Hepatocyte (in vitro differentiated cells): ENCODE measurements at regions not wholly inside any gene's neighbourhood (a gene's known extent, or its start where the extent isn't known, plus 50 kb on each side); places are given as distances from the start of the nearest gene placed in this dataset.

Source experiments
- DNase-seq: peaks from one replicate; pipeline ENCODE4 v3.0.0-alpha.2; 2016; ENCODE audit warnings: low spot score
- H2AFZ ChIP-seq: fragments of 200-600 bp; sonication (generic); 2 replicates; pipeline ENCODE4 v1.6.0; 2016; ENCODE audit warnings: antibody characterized with exemption, mild to moderate bottlenecking
- H3K27ac ChIP-seq: fragments of 200-600 bp; sonication (generic); 2 replicates; pipeline ENCODE4 v1.5.1; 2016; ENCODE audit warnings: mild to moderate bottlenecking
- H3K27me3 ChIP-seq: fragments of 200-600 bp; sonication (generic); 2 replicates; pipeline ENCODE4 v1.6.1; 2016
- H3K36me3 ChIP-seq: fragments of 200-600 bp; sonication (generic); replicated peaks from 2 replicates; pipeline ENCODE4 v1.5.1; 2016; ENCODE audit warnings: low read depth; ENCODE audit not compliant: insufficient read depth
- H3K4me1 ChIP-seq: fragments of 200-600 bp; sonication (generic); 2 replicates; pipeline ENCODE4 v1.5.1; 2016; ENCODE audit warnings: mild to moderate bottlenecking, moderate library complexity; ENCODE audit not compliant: insufficient read depth
- H3K4me2 ChIP-seq: fragments of 200-600 bp; sonication (generic); 2 replicates; pipeline ENCODE4 v1.6.0; 2016
- H3K4me3 ChIP-seq: fragments of 200-600 bp; sonication (generic); 2 replicates; pipeline ENCODE4 v1.5.1; 2016; ENCODE audit warnings: mild to moderate bottlenecking
- H3K79me2 ChIP-seq: fragments of 200-600 bp; sonication (generic); 2 replicates; pipeline ENCODE4 v1.6.0; 2017; ENCODE audit warnings: mild to moderate bottlenecking
- H3K9me2 ChIP-seq: fragments of 200-600 bp; sonication (generic); replicated peaks from 2 replicates; pipeline ENCODE4 v1.6.0; 2017; ENCODE audit warnings: mild to moderate bottlenecking; ENCODE audit not compliant: insufficient read depth
- H3K9me3 ChIP-seq: fragments of 200-600 bp; sonication (generic); 2 replicates; pipeline ENCODE4 v1.5.1; 2016; ENCODE audit warnings: low read depth, mild to moderate bottlenecking
- H4K20me1 ChIP-seq: fragments of 200-600 bp; sonication (generic); 2 replicates; pipeline ENCODE4 v1.6.0; 2016; ENCODE audit warnings: mild to moderate bottlenecking; ENCODE audit not compliant: insufficient read depth, poor library complexity, severe bottlenecking
- EZH2 ChIP-seq: fragments of 200-600 bp; sonication (generic); IDR thresholded peaks from 2 replicates; pipeline ENCODE4 v1.6.1; 2016; ENCODE audit warnings: antibody characterized with exemption, mild to moderate bottlenecking, borderline replicate concordance
- EZH2phosphoT487 ChIP-seq: fragments of 200-600 bp; sonication (generic); IDR thresholded peaks from one replicate; pipeline ENCODE4 v1.6.1; 2018; ENCODE audit warnings: antibody characterized with exemption, mild to moderate bottlenecking, low read depth, moderate library complexity; ENCODE audit not compliant: unreplicated experiment, severe bottlenecking
- WGBS: methylation state at CpG from one replicate; pipeline ENCODE4 v1.1.6; 2016; ENCODE audit warnings: low lambda C conversion rate; ENCODE audit errors: missing lambda C conversion rate; 5-methylcytosine and 5-hydroxymethylcytosine counted together
- TF ChIP-seq, protein P1 (sequence below): fragments of 200-600 bp; sonication (generic); IDR thresholded peaks from 2 replicates; pipeline ENCODE4 v1.5.1; 2016; ENCODE audit warnings: antibody characterized with exemption, mild to moderate bottlenecking; ENCODE audit not compliant: poor library complexity

DNA sequence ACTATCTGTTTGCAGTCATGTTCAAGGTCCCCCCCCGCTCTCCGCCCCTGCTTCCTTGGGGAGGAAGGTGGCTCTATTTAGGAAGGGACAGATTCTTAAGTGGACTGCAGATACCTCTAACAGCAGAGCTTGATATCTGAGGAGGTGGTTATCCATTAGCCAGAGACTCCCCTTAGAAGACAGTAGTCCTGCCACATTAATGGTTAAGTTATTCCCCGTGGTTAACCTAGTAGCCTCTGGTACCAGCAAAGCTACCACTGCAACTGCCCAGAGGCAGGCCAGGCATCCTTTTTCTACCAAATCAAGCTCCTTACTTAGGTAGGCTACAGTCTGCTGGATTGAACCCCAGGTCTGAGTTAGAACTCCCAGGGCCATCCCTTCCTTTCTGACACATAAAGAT lies 162.1 kb upstream of the AVPR1A start:
- Histone ChIP-seq H2AFZ (no peak overlapping the region), H3K27me3 (no peaks in the 10 kb centered on the region), H3K79me2 (no peaks in the 10 kb centered on the region), H3K4me2 (no peak overlapping the region), H4K20me1 (no peaks in the 10 kb centered on the region), H3K9me3 (no peaks in the 10 kb centered on the region), H3K36me3 (no peaks in the 10 kb centered on the region), H3K4me1 (no peaks in the 10 kb centered on the region), H3K4me3 (no peak overlapping the region), H3K9me2 (no peaks in the 10 kb centered on the region), H3K27ac (no peak overlapping the region)
- no peak for TF ChIP-seq EZH2phosphoT487
- TF ChIP-seq, protein P1, sequence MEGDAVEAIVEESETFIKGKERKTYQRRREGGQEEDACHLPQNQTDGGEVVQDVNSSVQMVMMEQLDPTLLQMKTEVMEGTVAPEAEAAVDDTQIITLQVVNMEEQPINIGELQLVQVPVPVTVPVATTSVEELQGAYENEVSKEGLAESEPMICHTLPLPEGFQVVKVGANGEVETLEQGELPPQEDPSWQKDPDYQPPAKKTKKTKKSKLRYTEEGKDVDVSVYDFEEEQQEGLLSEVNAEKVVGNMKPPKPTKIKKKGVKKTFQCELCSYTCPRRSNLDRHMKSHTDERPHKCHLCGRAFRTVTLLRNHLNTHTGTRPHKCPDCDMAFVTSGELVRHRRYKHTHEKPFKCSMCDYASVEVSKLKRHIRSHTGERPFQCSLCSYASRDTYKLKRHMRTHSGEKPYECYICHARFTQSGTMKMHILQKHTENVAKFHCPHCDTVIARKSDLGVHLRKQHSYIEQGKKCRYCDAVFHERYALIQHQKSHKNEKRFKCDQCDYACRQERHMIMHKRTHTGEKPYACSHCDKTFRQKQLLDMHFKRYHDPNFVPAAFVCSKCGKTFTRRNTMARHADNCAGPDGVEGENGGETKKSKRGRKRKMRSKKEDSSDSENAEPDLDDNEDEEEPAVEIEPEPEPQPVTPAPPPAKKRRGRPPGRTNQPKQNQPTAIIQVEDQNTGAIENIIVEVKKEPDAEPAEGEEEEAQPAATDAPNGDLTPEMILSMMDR: no peak
- 68% methylated on average over 3 of the region's 3 CpGs for WGBS
- no peak for DNase-seq

- no peaks in the 10 kb centered on the region for H4K20me1 ChIP-seq
- no peak overlapping the region for H3K27ac ChIP-seq
- TF ChIP-seq EZH2 (no peak), EZH2phosphoT487 (no peak)
- TF ChIP-seq, protein P1: no peak
- H3K79me2 ChIP-seq: no peaks in the 10 kb centered on the region
- H3K27me3 ChIP-seq: no peaks in the 10 kb centered on the region
- no peak overlapping the region for H3K4me3 ChIP-seq
- no peak overlapping the region for H3K4me2 ChIP-seq
- no peaks in the 10 kb centered on the region for H3K9me3 ChIP-seq
- no peaks in the 10 kb centered on the region for H3K4me1 ChIP-seq
- no peak for DNase-seq
- 71% methylated on average over 3 of the region's 3 CpGs for WGBS
- no peaks in the 10 kb centered on the region for H3K36me3 ChIP-seq
- H2AFZ ChIP-seq: no peak overlapping the region
- H3K9me2 ChIP-seq: no peaks in the 10 kb centered on the region
Observed at GRCh38 chr12:63308671-63309070, 157.7 kb upstream of the AVPR1A start.

- Histone ChIP-seq H2AFZ (no peak overlapping the region), H3K4me3 (no peak overlapping the region), H3K27me3 (no peaks in the 10 kb centered on the region), H3K79me2 (no peaks in the 10 kb centered on the region), H3K36me3 (no peaks in the 10 kb centered on the region), H3K9me2 (no peaks in the 10 kb centered on the region), H3K27ac (no peak overlapping the region), H4K20me1 (no peaks in the 10 kb centered on the region), H3K9me3 (no peaks in the 10 kb centered on the region), H3K4me1 (no peaks in the 10 kb centered on the region), H3K4me2 (no peak overlapping the region)
- 88% methylated on average over 8 of the region's 8 CpGs for WGBS
- TF ChIP-seq EZH2phosphoT487: no peak
- no peak for DNase-seq
Observed at GRCh38 chr12:63307849-63308248, 156.8 kb upstream of the AVPR1A start.

GRCh38 chr12:63305901-63306875 lies 155.2 kb upstream of the AVPR1A start:
- Histone ChIP-seq H3K27me3 (no peaks in the 10 kb centered on the region), H4K20me1 (no peaks in the 10 kb centered on the region), H2AFZ (no peak overlapping the region), H3K9me2 (no peaks in the 10 kb centered on the region), H3K79me2 (no peaks in the 10 kb centered on the region), H3K27ac (no peak overlapping the region), H3K36me3 (no peaks in the 10 kb centered on the region), H3K4me1 (no peaks in the 10 kb centered on the region), H3K9me3 (no peaks in the 10 kb centered on the region), H3K4me3 (no peak overlapping the region), H3K4me2 (no peak overlapping the region)
- TF ChIP-seq EZH2 (no peak), EZH2phosphoT487 (no peak)
- TF ChIP-seq, protein P1: no peak
- WGBS: 90% methylated on average over 14 of the region's 14 CpGs
- no peak for DNase-seq
